GM12878 (cell line): ENCODE measurements at regions not wholly inside any gene's neighbourhood (a gene's known extent, or its start where the extent isn't known, plus 50 kb on each side); places are given as distances from the start of the nearest gene placed in this dataset.

Source experiments
- ATAC-seq: fragments of 200-7000 bp; cut with Tn5 transposase; 3 replicates; pipeline ENCODE4 v1.9.1; 2020; ENCODE audit warnings: mild to moderate bottlenecking, moderate library complexity
- BruUV-seq: library from RNA; stranded (reverse); fragments of 400-500 nt; replicated peaks from 2 replicates; lab custom pipeline; 2021; lab: Mats Ljungman, UMichigan
- CTCF ChIA-PET: fragments of 300-600 bp; sonication (Branson Sonifier 250); formaldehyde crosslinking; extraction: SDS; loops from one replicate; lab custom pipeline; 2021; ENCODE audit warnings: inconsistent platforms; lab: Yijun Ruan, JAX
- POLR2A ChIA-PET: fragments of 350-600 bp; formaldehyde crosslinking; extraction: SDS; loops from one replicate; lab custom pipeline; 2021; ENCODE audit warnings: inconsistent platforms; lab: Charles Lee
- RAD21 ChIA-PET: fragments of 300-600 bp; sonication (Branson Sonifier 250); formaldehyde crosslinking; loops from one replicate; lab custom pipeline; 2023; ENCODE audit warnings: antibody characterized with exemption; ENCODE audit not compliant: unreplicated experiment; lab: Charles Lee
- SMC1A ChIA-PET: fragments of 300-600 bp; sonication (Branson Sonifier 250); formaldehyde crosslinking; loops from one replicate; lab custom pipeline; 2023; ENCODE audit not compliant: unreplicated experiment, uncharacterized antibody; lab: Charles Lee
- DNase-seq: peaks from one replicate; pipeline ENCODE4 v3.0.0-alpha.2; 2011; ENCODE audit warnings: low read depth, low spot score
- FAIRE-seq: peaks from 3 replicates; lab custom pipeline; 2011; peaks lifted over from hg19 to GRCh38; lab: Jason Lieb, UNC
- H2AFZ ChIP-seq: 2 replicates; pipeline ENCODE4 v1.6.0; 2011; ENCODE audit warnings: low read depth, low read length, control low read depth; ENCODE audit not compliant: control insufficient read depth
- H3K27ac ChIP-seq: 2 replicates; pipeline ENCODE4 v1.5.1; 2011; ENCODE audit warnings: control low read depth; ENCODE audit not compliant: control insufficient read depth, insufficient read depth
- H3K27me3 ChIP-seq, 2 experiments: replicated peaks in 1 of 2; 2 replicates each; pipeline versions ENCODE4 v1.6.0 to v1.6.1; 2011; ENCODE audit warnings: low read length in 1 of 2; ENCODE audit not compliant: control insufficient read depth in 2 of 2, insufficient read depth in 2 of 2
- H3K36me3 ChIP-seq, 2 experiments: 2 replicates each; pipeline ENCODE4 v1.5.1; 2011; ENCODE audit warnings: low read length in 1 of 2; ENCODE audit not compliant: control insufficient read depth in 2 of 2, insufficient read depth in 2 of 2
- H3K4me1 ChIP-seq: 2 replicates; pipeline ENCODE4 v1.6.1; 2011; ENCODE audit warnings: mild to moderate bottlenecking, low read length, moderate library complexity, mixed read lengths; ENCODE audit not compliant: control insufficient read depth, insufficient read depth
- H3K4me2 ChIP-seq: 2 replicates; pipeline ENCODE4 v1.6.0; 2011; ENCODE audit warnings: control low read depth; ENCODE audit not compliant: control insufficient read depth, insufficient read depth
- H3K4me3 ChIP-seq: fragments of 200-600 bp; sonication (generic); 2 replicates; pipeline ENCODE4 v1.5.1; 2016
- H3K79me2 ChIP-seq: 2 replicates; pipeline ENCODE4 v1.6.0; 2011; ENCODE audit warnings: low read length; ENCODE audit not compliant: control insufficient read depth, insufficient read depth
- H3K9ac ChIP-seq: 2 replicates; pipeline ENCODE4 v1.8.0; 2011; ENCODE audit warnings: low read length, control low read depth, mixed read lengths; ENCODE audit not compliant: control insufficient read depth, insufficient read depth
- H3K9me3 ChIP-seq: replicated peaks from 3 replicates; pipeline ENCODE4 v1.5.1; 2011; ENCODE audit warnings: mild to moderate bottlenecking, low read length; ENCODE audit not compliant: control insufficient read depth, insufficient read depth
- H4K20me1 ChIP-seq: 2 replicates; pipeline ENCODE4 v1.6.0; 2011; ENCODE audit not compliant: control insufficient read depth, insufficient read depth
- CBX3 ChIP-seq: fragments of 200-600 bp; sonication (generic); IDR thresholded peaks from 2 replicates; pipeline ENCODE4 v1.6.1; 2016; ENCODE audit warnings: low read depth, borderline replicate concordance
- CHD2 ChIP-seq: IDR thresholded peaks from 2 replicates; pipeline ENCODE4 v1.6.1; 2011; ENCODE audit warnings: low read depth, low read length, improper control_type of control experiment, borderline replicate concordance
- GABPA ChIP-seq: IDR thresholded peaks from 2 replicates; pipeline ENCODE4 v1.6.1; 2014; ENCODE audit warnings: antibody characterized with exemption, low read depth, mild to moderate bottlenecking, inconsistent platforms
- MYC ChIP-seq: IDR thresholded peaks from 2 replicates; pipeline ENCODE4 v1.6.1; 2011; ENCODE audit warnings: mild to moderate bottlenecking, low read length, moderate library complexity, inconsistent platforms; ENCODE audit not compliant: insufficient read depth, insufficient replicate concordance, insufficient read length, severe bottlenecking
- PAX5 ChIP-seq: IDR thresholded peaks from 2 replicates; pipeline ENCODE4 v1.6.1; 2011; ENCODE audit warnings: low read depth, low read length, borderline replicate concordance
- SIN3A ChIP-seq: IDR thresholded peaks from 2 replicates; pipeline ENCODE4 v1.6.1; 2012; ENCODE audit warnings: low read depth, low read length, improper control_type of control experiment
- WGBS: methylation state at CpG from one replicate; pipeline ENCODE4 v1.1.6; 2016; ENCODE audit warnings: low lambda C conversion rate; ENCODE audit not compliant: insufficient replicate concordance, insufficient coverage; ENCODE audit errors: missing lambda C conversion rate; 5-methylcytosine and 5-hydroxymethylcytosine counted together
- in situ Hi-C: fragments of 300-500 bp; cut with MboI; formaldehyde crosslinking; loops from 9 replicates; pipeline ENCODE4 v1.14.3; 2018; ENCODE audit warnings: mixed read lengths
- intact Hi-C: fragments of 100-400 bp; cut with micrococcal nuclease; formaldehyde crosslinking; loops from one replicate; pipeline ENCODE4 v1.14.2; 2022; ENCODE audit not compliant: unreplicated experiment
- TF ChIP-seq, protein P1 (sequence below): fragments of 450-650 bp; IDR thresholded peaks from 2 replicates; pipeline ENCODE4 v1.6.1; 2018; ENCODE audit warnings: borderline replicate concordance, mild to moderate bottlenecking; ENCODE audit not compliant: partially characterized antibody
- TF ChIP-seq, protein P2 (sequence below): fragments of 450-650 bp; IDR thresholded peaks from 2 replicates; pipeline ENCODE4 v1.6.1; 2017; ENCODE audit warnings: mild to moderate bottlenecking

DNA sequence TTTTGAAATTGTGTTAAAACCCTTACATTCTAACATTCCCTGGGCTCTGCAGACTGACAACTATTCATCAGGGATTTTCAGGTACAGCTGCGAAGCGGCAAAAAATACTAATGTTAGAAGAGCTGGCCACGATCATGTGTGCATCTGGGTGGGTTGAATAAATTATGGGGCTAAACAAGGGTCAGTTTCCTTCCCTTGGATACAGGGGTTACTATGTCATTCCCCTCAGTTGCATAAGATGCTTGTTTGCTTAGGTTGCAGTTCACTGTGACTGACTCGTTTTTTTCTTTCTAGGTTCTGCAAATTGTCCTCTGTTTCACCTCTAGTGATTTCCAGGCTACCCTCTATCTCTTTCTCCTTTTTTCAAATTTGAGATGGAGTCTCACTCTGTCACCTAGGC lies 58.1 kb upstream of the GRIP1 start:
- in situ Hi-C loops, result no loop called here
- H3K27me3 ChIP-seq, result no peaks in the 10 kb centered on the region
- RAD21 ChIA-PET, result no interaction called here
- H3K36me3 ChIP-seq, result no peaks in the 10 kb centered on the region
- POLR2A ChIA-PET, result interaction anchor here (0.7 kb wide), 1 partner anchor 9 kb away, joined by 5 read pairs; no protein-coding TSS in a partner anchor
- no TSS peak for BruUV-seq
- H2AFZ ChIP-seq, result no peak overlapping the region
- H3K79me2 ChIP-seq, result no peaks in the 10 kb centered on the region
- H3K4me1 ChIP-seq, result no peaks in the 10 kb centered on the region
- H3K4me2 ChIP-seq, result no peak overlapping the region
- H4K20me1 ChIP-seq, result no peaks in the 10 kb centered on the region
- CTCF ChIA-PET, result interaction anchor here (0.6 kb wide), 1 partner anchor 85 kb away, joined by 3 read pairs; no protein-coding TSS in a partner anchor
- FAIRE-seq (no peak), ATAC-seq (no peak), DNase-seq (no peak)
- TF ChIP-seq GABPA, result no peak
- no peak for TF ChIP-seq CBX3
- no peak for TF ChIP-seq PAX5
- TF ChIP-seq, protein P1, sequence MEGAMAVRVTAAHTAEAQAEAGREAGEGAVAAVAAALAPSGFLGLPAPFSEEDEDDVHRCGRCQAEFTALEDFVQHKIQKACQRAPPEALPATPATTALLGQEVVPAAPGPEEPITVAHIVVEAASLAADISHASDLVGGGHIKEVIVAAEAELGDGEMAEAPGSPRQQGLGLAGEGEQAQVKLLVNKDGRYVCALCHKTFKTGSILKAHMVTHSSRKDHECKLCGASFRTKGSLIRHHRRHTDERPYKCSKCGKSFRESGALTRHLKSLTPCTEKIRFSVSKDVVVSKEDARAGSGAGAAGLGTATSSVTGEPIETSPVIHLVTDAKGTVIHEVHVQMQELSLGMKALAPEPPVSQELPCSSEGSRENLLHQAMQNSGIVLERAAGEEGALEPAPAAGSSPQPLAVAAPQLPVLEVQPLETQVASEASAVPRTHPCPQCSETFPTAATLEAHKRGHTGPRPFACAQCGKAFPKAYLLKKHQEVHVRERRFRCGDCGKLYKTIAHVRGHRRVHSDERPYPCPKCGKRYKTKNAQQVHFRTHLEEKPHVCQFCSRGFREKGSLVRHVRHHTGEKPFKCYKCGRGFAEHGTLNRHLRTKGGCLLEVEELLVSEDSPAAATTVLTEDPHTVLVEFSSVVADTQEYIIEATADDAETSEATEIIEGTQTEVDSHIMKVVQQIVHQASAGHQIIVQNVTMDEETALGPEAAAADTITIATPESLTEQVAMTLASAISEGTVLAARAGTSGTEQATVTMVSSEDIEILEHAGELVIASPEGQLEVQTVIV, result no peak
- TF ChIP-seq, protein P2, sequence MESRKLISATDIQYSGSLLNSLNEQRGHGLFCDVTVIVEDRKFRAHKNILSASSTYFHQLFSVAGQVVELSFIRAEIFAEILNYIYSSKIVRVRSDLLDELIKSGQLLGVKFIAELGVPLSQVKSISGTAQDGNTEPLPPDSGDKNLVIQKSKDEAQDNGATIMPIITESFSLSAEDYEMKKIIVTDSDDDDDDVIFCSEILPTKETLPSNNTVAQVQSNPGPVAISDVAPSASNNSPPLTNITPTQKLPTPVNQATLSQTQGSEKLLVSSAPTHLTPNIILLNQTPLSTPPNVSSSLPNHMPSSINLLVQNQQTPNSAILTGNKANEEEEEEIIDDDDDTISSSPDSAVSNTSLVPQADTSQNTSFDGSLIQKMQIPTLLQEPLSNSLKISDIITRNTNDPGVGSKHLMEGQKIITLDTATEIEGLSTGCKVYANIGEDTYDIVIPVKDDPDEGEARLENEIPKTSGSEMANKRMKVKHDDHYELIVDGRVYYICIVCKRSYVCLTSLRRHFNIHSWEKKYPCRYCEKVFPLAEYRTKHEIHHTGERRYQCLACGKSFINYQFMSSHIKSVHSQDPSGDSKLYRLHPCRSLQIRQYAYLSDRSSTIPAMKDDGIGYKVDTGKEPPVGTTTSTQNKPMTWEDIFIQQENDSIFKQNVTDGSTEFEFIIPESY, result no peak
- no peak for TF ChIP-seq MYC
- no peak for TF ChIP-seq SIN3A
- no peak for TF ChIP-seq CHD2
- 50% methylated on average over 4 of the region's 4 CpGs for WGBS
- H3K9me3 ChIP-seq, result no peaks in the 10 kb centered on the region
- no peak overlapping the region for H3K27ac ChIP-seq
- no peak overlapping the region for H3K4me3 ChIP-seq
- SMC1A ChIA-PET, result no interaction called here
- intact Hi-C loops, result no loop called here
- H3K9ac ChIP-seq, result no peak overlapping the region
